Heart left ventricle (tissue), 16 donors: ENCODE measurements at regions not wholly inside any gene's neighbourhood (a gene's known extent, or its start where the extent isn't known, plus 50 kb on each side); places are given as distances from the start of the nearest gene placed in this dataset.

Source experiments
- ATAC-seq, 4 donors: fragments of 200-7000 bp; cut with Tn5 transposase; one replicate each; pipeline ENCODE4 v1.9.1; 2020 to 2022; ENCODE audit warnings: moderate library complexity in 4 of 4, mild to moderate bottlenecking in 3 of 4, moderate number of reproducible peaks in 1 of 4
- DNase-seq, 5 donors: peaks; one replicate each; pipeline ENCODE4 v3.0.0-alpha.2; 2020
- H3K27ac ChIP-seq, 12 donors: fragments of 200-600 bp; sonication (generic) in 4 of 12; one replicate each; pipeline versions ENCODE4 v1.5.0 to v1.8.0; 2016 to 2022; ENCODE audit warnings: mild to moderate bottlenecking in 2 of 12
- H3K27me3 ChIP-seq, 9 donors: fragments of 200-600 bp; sonication (generic) in 2 of 9; one replicate each; pipeline versions ENCODE4 v1.5.1 to v1.8.0; 2016 to 2022; ENCODE audit warnings: mild to moderate bottlenecking in 3 of 9
- H3K36me3 ChIP-seq, 9 donors: fragments of 200-600 bp; sonication (generic) in 2 of 9; one replicate each; pipeline versions ENCODE4 v1.5.0 to v1.8.0; 2018 to 2022; ENCODE audit warnings: mild to moderate bottlenecking in 2 of 9
- H3K4me1 ChIP-seq, 12 donors: fragments of 200-600 bp; sonication (generic) in 4 of 12; one replicate each; pipeline versions ENCODE4 v1.5.0 to v1.8.0; 2016 to 2022; ENCODE audit warnings: mild to moderate bottlenecking in 3 of 12
- H3K4me3 ChIP-seq, 12 donors: fragments of 200-600 bp; sonication (generic) in 4 of 12; one replicate each; pipeline versions ENCODE4 v1.5.0 to v1.8.0; 2017 to 2022; ENCODE audit warnings: mild to moderate bottlenecking in 9 of 12, moderate library complexity in 4 of 12
- H3K9me3 ChIP-seq, 12 donors: fragments of 200-600 bp; sonication (generic) in 4 of 12; one replicate each; pipeline versions ENCODE4 v1.5.0 to v1.8.0; 2016 to 2022; ENCODE audit warnings: mild to moderate bottlenecking in 1 of 12
- CTCF ChIP-seq, 12 donors: fragments of 200-600 bp; sonication (generic) in 4 of 12; IDR thresholded peaks; one replicate each; pipeline versions ENCODE4 v1.5.0 to v1.8.0; 2018 to 2022; ENCODE audit warnings: antibody characterized with exemption in 12 of 12, mild to moderate bottlenecking in 5 of 12
- POLR2A ChIP-seq, 2 donors: fragments of 450-650 bp; IDR thresholded peaks; one replicate each; pipeline ENCODE4 v1.6.1; 2017; ENCODE audit warnings: antibody characterized with exemption in 2 of 2, mild to moderate bottlenecking in 2 of 2, moderate library complexity in 2 of 2
- WGBS, 4 donors: extraction: QIAGEN DNeasy Blood & Tissue Kit in 2 of 4; methylation state at CpG; one replicate each; pipeline versions ENCODE4 v1.1.5 to v1.1.7; 2013 to 2018; 5-methylcytosine and 5-hydroxymethylcytosine counted together
- intact Hi-C, 10 donors: fragments of 100-400 bp; cut with DNase I; formaldehyde crosslinking; loops; one replicate each; pipeline versions ENCODE4 v1.11.1 to v1.14.2; 2022
- donor health status: ischemic (EF 13 %, LVEDD 7.1; RV severe dilation, severe dysfunction).
- donor health status: healthy with polysubstance abuse.
- donor health status: DM: no; HTN: yes; CAD: no.
- donor health status: DM: no; HTN: no; CAD: no.
- donor health status: ischemic (EF 25% LVEDD 6.9; RV normal size, moderate dysfunction).
- donor health status: ischemic (EF 25% LVEDD 5.7; RV mildly dilated, moderate dysfunction).
- donor health status: healthy.
- donor health status: DM: yes; HTN: yes; CAD: no.
- donor health status: ischemic (EF 35%, LVEDD 5.7; RV mildly dilated, moderate dysfunction).
- donor health status: nonischemic (EF 11% LVEDD 7.7; RV severe dilation, severe dysfunction).
- donor health status: DM: yes; HTN: yes; CAD: no.
- donor health status: PGD.
- donor health status: ischemic (EF 29% LVEDD 5.4; RV normal size, mild dysfunction).
- donor health status: nonischemic (EF 23%, LVEDD 6.1; RV moderate dilation, normal function).

- DNase-seq = no peak
- TF ChIP-seq POLR2A (IDR thresholded peaks at IDR 0.05) = no peak
- TF ChIP-seq CTCF (IDR thresholded peaks at IDR 0.05) = no peak
- H3K4me1 ChIP-seq = no peaks in the 10 kb centered on the region
- H3K27ac ChIP-seq = no peak overlapping the region
- no peak for ATAC-seq
- intact Hi-C loops = no loop called here
- 28 to 46% (median 33%) methylated on average over 5 to 9 of the region's 9 CpGs for WGBS, 4 donors
- H3K4me3 ChIP-seq = no peak overlapping the region
- peaks cover 0 to 87% (median 21%) of the 10 kb centered on the region in 9 donors for H3K27me3 ChIP-seq
- H3K9me3 ChIP-seq = no peaks in the 10 kb centered on the region
- H3K36me3 ChIP-seq = no peaks in the 10 kb centered on the region
Measured at GRCh38 chr11:71112454-71112853, 139.9 kb downstream of the SHANK2 start.

- ATAC-seq (no peak), DNase-seq (peak in 1 of 5 donors; percentile 28)
- intact Hi-C loops = no loop called here
- H3K9me3 ChIP-seq = no peaks in the 10 kb centered on the region
- WGBS, 4 donors = 93 to 96% (median 94%) methylated on average over 13 of the region's 13 CpGs
- TF ChIP-seq POLR2A (IDR thresholded peaks at IDR 0.05) = no peak
- TF ChIP-seq CTCF (IDR thresholded peaks at IDR 0.05) = no peak
- H3K4me3 ChIP-seq = no peak overlapping the region
- H3K4me1 ChIP-seq = no peaks in the 10 kb centered on the region
- no peaks in the 10 kb centered on the region for H3K36me3 ChIP-seq
- H3K27ac ChIP-seq = no peak overlapping the region
- peaks cover 0 to 64% (median 21%) of the 10 kb centered on the region in 9 donors for H3K27me3 ChIP-seq
Measured at GRCh38 chr11:71109586-71109985, 142.8 kb downstream of the SHANK2 start.

- Histone ChIP-seq H3K27ac (no peak overlapping the region), H3K27me3 (peaks cover 0 to 64% (median 21%) of the 10 kb centered on the region in 9 donors), H3K4me1 (no peaks in the 10 kb centered on the region), H3K36me3 (no peaks in the 10 kb centered on the region), H3K4me3 (no peak overlapping the region), H3K9me3 (no peaks in the 10 kb centered on the region)
- ATAC-seq = no peak
- intact Hi-C loops = no loop called here
- no peak for TF ChIP-seq POLR2A (IDR thresholded peaks at IDR 0.05)
- no peak for TF ChIP-seq CTCF (IDR thresholded peaks at IDR 0.05)
- DNase-seq = no peak
- WGBS, 4 donors = 88 to 96% (median 92%) methylated on average over 7 to 9 of the region's 9 CpGs
Measured at GRCh38 chr11:71109186-71109585, 143.2 kb downstream of the SHANK2 start.

- H3K36me3 ChIP-seq = no peaks in the 10 kb centered on the region
- no peak for TF ChIP-seq CTCF (IDR thresholded peaks at IDR 0.05)
- ATAC-seq (peak in 1 of 4 donors; percentile 35), DNase-seq (peak in 1 of 5 donors; percentile 37)
- intact Hi-C loops = no loop called here
- no peak overlapping the region for H3K4me3 ChIP-seq
- no peaks in the 10 kb centered on the region for H3K4me1 ChIP-seq
- H3K9me3 ChIP-seq = no peaks in the 10 kb centered on the region
- H3K27me3 ChIP-seq = peaks cover 0 to 56% (median 16%) of the 10 kb centered on the region in 9 donors
- 61 to 73% (median 67%) methylated on average over 21 of the region's 21 CpGs for WGBS, 4 donors
- no peak overlapping the region for H3K27ac ChIP-seq
Measured at GRCh38 chr11:71108013-71108865, 144.1 kb downstream of the SHANK2 start.
